MM.1S (cell line): ENCODE measurements at regions not wholly inside any gene's neighbourhood (a gene's known extent, or its start where the extent isn't known, plus 50 kb on each side); places are given as distances from the start of the nearest gene placed in this dataset.

ENCODE experiments used
- EZH2 ChIP-seq: fragments of 300-600 bp; sonication (generic); optimal IDR thresholded peaks from 2 replicates; pipeline ENCODE3; 2017; ENCODE audit warnings: low read depth, mild to moderate bottlenecking, antibody characterized with exemption, low read length, mixed read lengths
- TF ChIP-seq, protein P1 (sequence below): fragments of 300-600 bp; sonication (generic); IDR thresholded peaks from 2 replicates; pipeline ENCODE4 v1.5.1; 2016; ENCODE audit warnings: antibody characterized with exemption, low read length, mixed read lengths

DNA sequence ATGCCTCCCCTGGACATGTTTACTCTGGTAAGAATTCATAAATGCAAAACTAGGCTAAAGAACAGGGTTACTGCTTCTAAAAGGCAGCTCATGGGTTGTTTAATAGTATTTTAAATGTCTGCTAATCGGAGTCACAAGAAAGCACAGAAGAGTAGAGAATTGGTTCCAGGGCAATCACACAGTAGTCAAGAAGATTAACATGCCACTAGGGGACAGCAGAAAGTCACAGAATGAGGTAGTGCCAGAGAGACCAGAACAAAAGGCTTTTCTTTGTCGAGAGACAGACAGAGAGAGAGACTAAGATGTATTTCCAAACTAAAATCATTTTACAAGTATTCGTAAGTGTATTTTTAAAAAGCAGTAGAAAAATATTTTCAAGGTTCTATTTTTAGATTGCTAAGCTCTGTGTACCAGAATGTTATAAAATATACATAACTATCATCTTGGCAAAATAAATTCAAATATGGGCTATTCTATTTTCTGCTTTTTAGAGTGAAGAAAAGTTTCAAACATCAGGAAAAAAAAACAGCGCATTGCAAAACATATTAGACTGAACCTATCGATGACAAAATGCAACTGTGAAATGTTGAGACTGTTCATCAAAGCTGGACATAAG, 78.3 kb upstream of the CDIN1 start:
- TF ChIP-seq, protein P1, sequence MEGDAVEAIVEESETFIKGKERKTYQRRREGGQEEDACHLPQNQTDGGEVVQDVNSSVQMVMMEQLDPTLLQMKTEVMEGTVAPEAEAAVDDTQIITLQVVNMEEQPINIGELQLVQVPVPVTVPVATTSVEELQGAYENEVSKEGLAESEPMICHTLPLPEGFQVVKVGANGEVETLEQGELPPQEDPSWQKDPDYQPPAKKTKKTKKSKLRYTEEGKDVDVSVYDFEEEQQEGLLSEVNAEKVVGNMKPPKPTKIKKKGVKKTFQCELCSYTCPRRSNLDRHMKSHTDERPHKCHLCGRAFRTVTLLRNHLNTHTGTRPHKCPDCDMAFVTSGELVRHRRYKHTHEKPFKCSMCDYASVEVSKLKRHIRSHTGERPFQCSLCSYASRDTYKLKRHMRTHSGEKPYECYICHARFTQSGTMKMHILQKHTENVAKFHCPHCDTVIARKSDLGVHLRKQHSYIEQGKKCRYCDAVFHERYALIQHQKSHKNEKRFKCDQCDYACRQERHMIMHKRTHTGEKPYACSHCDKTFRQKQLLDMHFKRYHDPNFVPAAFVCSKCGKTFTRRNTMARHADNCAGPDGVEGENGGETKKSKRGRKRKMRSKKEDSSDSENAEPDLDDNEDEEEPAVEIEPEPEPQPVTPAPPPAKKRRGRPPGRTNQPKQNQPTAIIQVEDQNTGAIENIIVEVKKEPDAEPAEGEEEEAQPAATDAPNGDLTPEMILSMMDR, result peak; percentile 81
- TF ChIP-seq EZH2, result no peak
